ENCODE measurements at regions not wholly inside any gene's neighbourhood (a gene's known extent, or its start where the extent isn't known, plus 50 kb on each side); places are given as distances from the start of the nearest gene placed in this dataset.

GRCh38 chr20:57795977-57796560, 86.3 kb upstream of the PMEPA1 start (continued):
- TF ChIP-seq REST (IDR thresholded peaks at IDR 0.05; ENCODE audit: unreplicated experiment), result no peak
- no peak for TF ChIP-seq CREB1 (CRISPR knock-in tag; IDR thresholded peaks at IDR 0.05; ENCODE audit: low read depth)
- no peak for TF ChIP-seq CTCF (conservative IDR thresholded peaks at IDR 0.05; ENCODE audit: low read depth in 2 of 2)
- no peak for TF ChIP-seq EZH2phosphoT487 (IDR thresholded peaks at IDR 0.05; ENCODE audit: unreplicated experiment)
- no peak for TF ChIP-seq ZNF331 (CRISPR knock-in tag; IDR thresholded peaks at IDR 0.05; ENCODE audit: low read depth)
- TF ChIP-seq ETS1 (IDR thresholded peaks at IDR 0.05), result no peak

- ATAC-seq (no peak), DNase-seq (ENCODE audit: low spot score) (no peak)
- Histone ChIP-seq H3K4me2 (no peak overlapping the region), H4K20me1 (replicated peaks; ENCODE audit: insufficient read depth) (no peaks in the 10 kb centered on the region), H3K36me3 (ENCODE audit: insufficient read depth) (no peaks in the 10 kb centered on the region), H3F3A (replicated peaks; ENCODE audit: low read depth) (no peaks in the 10 kb centered on the region), H3K27ac (ENCODE audit: low read depth) (no peak overlapping the region), H2AFZ (no peak overlapping the region), H3K27me3 (ENCODE audit: insufficient read depth) (no peaks in the 10 kb centered on the region), H3K4me1 (ENCODE audit: insufficient read depth) (no peaks in the 10 kb centered on the region), H3K79me2 (replicated peaks; ENCODE audit: insufficient read depth) (no peaks in the 10 kb centered on the region), H3K4me3 (no peak overlapping the region), H3K9me2 (ENCODE audit: insufficient read depth) (no peaks in the 10 kb centered on the region)
- H3K27me3 Mint-ChIP-seq (ENCODE audit: insufficient read depth, low read depth, poor library complexity), result peaks cover 1% of the 10 kb centered on the region
- no peaks in the 10 kb centered on the region for H3K36me3 Mint-ChIP-seq (ENCODE audit: low read depth)
- H3K9me3 Mint-ChIP-seq, result no peaks in the 10 kb centered on the region
- 0 out of 3 replicates have a peak, but pooled peaks cover 2% of the 10 kb centered on the region for H3K4me1 Mint-ChIP-seq
- no peak overlapping the region for H3K4me3 Mint-ChIP-seq
- no peak overlapping the region for H3K27ac Mint-ChIP-seq
- TF ChIP-seq ZNF331 (CRISPR knock-in tag; IDR thresholded peaks at IDR 0.05; ENCODE audit: low read depth), result no peak
- TF ChIP-seq ZNF462 (CRISPR knock-in tag; IDR thresholded peaks at IDR 0.05), result no peak
- no peak for TF ChIP-seq CTCF (conservative IDR thresholded peaks at IDR 0.05; ENCODE audit: low read depth in 2 of 2)
- no peak for TF ChIP-seq ETS1 (IDR thresholded peaks at IDR 0.05)
Measured at GRCh38 chr20:57795342-57795697, 85.5 kb upstream of the PMEPA1 start.
